ENCODE measurements at regions not wholly inside any gene's neighbourhood (a gene's known extent, or its start where the extent isn't known, plus 50 kb on each side); places are given as distances from the start of the nearest gene placed in this dataset.

DNA sequence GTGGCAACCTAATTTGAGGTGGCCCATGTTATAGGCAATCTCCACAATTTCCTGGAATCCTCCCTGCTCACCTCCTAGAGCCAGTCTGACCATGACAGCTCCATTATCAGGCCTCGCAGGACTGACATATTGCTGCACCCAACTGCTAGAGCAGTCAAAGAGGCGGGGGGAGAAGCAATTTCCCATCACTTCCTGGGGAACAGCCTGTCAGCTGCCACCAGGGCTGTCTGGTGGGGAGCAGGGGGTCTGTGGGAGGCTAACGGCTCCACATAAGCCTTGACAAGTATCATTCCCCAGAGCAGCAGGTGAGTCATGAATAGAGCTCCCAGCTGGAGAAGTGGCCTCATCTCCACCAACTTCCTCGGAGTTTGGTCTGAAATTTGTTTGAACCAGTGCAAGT lies 322.9 kb downstream of the MATN1 start:
- DNase-seq, result no peak

DNA sequence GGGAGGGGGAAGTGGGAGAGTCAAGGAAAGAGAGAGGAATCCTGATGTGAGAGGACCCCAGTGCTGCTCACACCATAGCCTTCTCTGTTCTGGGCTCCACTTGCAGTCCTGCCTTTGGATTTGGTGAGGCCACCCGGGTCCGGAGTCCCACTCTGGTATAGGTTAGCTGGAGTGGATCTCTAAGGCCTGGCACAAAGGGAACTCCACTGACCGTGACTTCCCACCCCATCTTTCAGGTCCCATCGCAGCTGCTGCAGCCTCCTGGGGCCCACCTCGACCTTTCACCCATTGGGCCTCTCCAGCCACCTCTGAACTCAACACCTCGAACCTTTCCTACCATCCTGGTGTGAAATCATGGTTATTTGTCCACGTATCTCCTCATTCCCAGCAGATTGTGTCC lies 324.4 kb downstream of the MATN1 start:
- DNase-seq, result no peak

DNA sequence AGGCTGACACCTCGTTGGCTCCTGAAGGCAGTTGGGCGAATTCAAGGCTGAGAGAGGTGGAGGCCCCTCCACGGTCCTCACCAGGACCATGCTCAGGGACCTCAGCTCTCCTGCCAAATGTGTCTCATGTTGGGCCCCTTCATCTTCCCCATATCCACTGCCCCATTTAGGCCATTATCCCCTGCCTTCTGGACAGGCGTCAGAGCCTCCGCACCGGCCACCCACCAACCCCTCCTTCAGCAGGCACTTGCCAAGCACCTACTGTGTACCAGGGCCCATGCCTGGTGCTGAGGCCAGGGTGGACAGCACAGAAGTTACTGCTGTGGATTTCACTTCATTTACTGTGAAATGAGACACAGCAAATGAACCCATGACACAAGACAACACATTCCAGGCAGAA lies 325.8 kb downstream of the MATN1 start:
- no peak for DNase-seq

DNA sequence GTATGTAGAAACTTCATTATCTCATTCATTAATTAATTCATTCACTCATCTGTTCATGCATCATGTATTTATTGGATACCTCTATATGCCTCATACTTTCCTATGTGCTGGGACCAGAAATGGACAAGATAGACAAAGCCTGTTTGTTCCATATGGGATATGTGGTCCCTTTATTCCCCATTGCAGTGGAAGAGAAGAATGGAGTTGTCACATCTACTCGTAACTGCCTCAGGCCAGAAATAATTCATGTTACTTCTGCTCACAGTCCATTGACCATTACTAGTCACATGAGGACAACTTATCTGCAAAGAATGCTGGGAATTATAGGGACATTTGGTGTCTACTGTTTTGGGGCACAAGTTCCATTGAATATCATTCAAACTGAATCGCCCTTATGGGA lies 327.8 kb downstream of the MATN1 start:
- DNase-seq, result no peak

DNA sequence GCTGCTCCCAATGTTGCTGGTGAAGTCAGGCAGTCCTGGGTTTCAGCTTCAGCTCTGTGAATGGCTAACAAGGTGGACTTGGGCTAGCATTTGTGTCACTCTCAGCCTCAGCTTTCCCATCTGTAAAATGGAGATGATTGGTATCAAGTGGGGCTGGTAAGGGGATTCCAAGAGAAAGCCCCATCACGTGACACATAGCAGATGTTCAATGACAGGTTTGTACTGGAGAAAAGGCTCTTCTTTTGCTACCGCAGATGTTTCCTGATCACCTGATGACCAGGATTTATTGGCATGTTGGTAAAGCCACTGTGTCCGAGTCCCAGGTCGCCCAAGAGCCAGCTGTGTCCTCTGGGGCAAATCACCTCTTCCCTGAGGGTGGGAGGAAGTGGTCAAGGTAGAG lies 335.0 kb downstream of the MATN1 start:
- no peak for DNase-seq

DNA sequence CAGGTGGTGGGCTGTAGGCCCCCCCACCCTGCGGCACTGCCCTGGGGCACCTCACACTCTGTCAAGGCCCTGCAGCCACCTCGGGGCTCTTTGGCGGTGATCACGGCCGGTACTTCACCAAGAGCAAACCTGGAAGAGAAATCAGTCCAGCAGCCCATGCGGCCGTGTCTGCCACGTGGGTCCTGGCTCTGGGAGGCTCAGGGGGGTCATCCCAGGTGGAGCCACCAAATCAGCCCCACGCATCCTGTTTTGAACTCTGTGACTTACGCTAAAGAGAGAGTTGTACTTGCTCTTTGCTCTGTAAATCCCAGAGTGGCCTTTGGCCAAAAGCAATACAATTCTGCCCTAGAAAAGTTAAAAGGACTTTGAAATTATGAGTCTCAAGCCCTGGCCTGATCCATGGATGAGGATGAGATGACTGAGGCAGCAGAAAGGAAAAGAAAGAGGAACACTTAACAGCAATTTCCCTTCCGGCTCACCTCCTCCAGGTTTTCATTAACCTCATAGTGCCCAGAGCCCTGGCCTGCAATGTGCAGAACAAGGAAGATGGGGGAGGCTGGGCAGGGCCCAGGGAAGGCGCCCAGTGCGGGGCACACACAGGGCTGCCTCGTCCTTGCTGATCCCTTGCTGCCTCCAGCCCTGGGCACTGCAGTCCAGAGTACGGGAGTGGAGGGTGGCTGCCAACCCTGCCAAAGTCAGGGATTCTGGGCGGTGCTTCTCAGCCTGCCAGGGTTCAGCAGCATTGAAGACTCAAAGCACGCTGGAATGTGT lies 337.0 kb downstream of the MATN1 start:
- DNase-seq, result no peak

DNA sequence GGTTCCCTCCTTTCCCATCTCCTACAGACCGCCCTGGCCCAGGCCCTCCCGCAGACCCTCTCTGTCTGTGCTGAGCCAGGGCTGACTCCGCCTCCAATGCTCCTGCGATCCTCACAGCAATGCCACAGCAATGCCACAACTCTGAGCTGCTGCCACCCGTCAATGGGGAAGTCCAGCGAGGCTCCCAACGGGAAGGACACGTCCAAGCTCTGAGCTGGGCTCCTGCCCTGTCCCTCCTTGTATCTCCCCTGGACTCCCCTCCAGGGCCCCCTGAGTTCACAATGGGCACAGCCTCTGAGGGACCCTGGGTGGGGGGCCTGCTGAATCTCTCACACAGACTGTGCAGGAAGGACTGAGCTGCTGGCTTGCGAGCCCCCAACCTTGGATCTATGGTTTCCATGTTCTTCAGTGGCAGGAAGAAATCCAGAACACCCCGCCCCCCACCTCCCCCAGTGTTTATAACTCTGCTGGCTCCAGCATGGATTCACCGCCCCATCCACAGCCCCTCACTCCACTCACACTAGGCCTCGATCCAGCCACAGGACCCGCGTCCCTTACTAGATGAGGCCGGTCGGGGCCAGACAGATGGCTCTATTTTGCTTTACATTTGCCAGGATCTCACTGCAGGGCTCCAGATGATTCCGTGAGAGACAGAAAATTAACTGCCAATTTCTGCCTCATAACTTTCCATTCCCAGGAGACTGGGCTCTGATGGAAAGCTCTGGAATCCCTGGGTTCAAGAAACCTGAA lies 338.0 kb downstream of the MATN1 start:
- DNase-seq, result no peak

DNA sequence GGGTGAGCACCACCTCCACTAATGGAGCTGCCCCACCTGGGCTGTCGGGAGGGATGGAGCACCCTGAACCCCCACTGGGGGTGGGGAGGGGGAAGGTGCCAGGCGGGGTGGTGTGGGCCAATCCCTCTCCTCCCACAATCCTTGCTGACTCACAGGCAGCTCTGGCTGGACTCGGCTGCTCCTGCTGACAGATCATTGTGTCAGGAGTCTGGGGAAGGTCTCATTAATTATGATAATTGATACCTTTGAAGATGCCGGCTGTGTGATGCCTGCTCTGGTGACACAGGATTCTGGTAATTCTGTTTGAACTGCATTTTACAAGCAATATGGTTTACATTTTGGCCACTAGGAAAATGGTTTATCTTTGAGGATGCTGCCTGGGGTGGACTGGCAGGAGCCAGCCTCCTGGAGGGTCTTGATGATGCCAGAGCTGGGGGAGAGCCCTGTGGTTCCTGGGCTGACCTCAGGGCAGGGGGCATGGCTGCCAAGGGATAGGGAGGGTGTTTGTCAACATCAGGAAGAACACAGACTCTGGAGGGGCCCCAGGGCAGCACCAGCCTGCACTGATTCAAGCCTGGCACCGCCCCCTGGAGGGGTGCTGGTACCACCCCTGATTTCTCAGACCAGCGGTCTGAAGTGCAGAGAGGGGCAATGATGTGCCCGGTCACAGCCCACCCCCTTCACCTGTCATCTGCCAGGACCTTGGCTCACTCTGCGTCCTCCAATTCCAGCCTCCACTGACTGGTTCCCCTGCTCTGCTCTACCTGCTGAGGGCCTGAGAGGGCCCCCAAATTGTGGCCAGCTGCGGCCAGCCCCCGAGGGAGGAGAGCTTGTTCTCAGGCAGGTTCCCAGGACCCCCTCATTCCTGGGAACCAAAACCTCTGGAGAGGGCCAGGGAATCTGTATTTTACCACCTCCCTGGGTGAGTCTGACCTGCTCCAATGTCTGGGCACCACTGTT lies 338.8 kb downstream of the MATN1 start:
- no peak for DNase-seq

DNA sequence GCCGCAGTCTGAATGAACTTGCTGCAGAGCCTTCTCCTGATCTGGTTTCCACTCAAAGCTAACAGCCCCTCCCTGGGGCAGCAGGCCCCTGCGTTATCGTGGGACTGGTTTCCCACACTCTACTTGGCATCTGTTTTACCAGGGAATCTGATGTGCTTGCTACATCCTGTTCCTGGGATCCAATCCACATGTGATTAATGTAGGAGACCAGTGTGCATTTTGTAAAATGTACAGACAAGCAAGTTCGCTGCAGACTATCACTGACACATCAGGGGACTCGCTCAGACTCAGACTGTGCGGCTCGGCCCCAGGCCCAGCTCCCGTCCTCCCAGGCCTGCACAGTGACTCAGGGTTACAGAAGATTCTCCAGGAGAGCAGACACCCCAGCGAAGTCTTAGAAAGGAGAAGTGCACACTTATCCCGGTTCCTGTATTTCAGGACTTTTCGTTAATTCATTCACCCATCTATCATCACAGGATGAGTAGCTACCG lies 340.1 kb downstream of the MATN1 start:
- no peak for DNase-seq

DNA sequence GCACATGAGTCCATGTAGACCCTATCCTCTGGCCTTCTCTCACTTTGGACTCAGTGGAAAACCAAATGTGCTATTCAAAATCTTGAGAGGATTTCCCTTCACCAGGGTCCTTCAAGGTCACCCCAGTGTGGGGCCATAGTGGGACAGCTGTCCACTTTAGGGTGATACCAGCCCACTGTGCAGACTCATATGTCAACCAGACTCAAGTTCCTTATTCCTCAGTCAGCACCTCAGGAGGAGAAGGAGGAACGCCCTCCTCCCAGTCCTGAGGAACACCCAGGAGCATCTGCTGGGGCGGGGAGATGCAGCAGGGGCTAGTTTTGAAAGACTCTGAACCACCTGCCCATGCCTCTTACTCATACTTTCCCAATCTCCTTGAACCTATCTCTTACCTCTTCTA lies 340.9 kb downstream of the MATN1 start:
- DNase-seq, result no peak

DNA sequence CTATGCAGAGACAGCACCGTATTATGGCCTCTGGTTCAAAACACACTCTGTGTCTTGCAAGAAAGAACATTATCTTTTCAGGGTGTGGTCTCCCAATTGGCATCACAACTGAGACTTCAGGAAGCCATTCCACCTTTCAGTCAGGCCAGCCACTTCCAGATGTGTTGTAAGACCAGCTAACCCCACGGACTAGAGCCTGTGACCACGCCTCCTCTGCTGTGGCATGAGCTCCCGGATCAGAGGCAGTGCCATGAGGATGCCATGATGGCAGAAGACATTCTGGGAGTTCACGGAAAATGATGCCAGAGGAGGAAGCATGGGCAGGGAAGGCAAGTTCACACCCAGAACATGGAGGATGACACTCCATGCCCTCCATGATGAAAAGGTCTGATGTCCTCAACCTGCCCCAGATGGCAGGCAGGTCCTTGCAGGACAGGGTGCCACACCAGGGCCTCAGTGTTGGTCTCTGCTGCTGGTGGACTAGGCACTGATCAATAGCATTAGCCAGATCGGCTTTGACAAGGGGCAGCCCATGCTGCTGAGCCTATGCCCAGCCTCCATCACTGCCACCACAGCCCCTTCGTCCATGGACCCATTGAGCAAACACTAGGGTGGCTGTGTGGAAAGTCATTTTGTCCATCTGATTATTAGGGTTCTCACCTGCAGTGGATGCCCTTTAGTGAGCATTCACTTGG lies 341.6 kb downstream of the MATN1 start:
- no peak for DNase-seq

DNA sequence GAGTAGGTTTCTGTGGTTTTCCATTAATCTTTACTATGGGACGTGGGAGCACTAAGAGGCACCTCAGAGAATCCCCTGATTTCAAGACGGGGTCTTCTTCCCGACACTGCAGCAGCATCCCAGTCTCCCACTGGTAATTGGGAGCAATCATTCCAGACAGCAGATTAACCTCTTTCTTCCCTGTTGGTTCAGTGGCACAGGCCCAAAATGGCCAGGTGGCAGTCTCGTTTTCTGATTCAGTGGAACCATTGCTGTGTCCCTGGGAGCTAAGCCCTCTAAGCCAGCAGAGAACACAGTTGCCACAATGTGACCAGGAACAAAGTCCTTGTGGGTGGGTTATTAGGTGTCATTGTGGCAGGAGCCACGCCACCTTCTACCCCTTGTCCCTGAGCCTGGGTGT lies 342.1 kb downstream of the MATN1 start:
- DNase-seq, result peak; percentile 35

DNA sequence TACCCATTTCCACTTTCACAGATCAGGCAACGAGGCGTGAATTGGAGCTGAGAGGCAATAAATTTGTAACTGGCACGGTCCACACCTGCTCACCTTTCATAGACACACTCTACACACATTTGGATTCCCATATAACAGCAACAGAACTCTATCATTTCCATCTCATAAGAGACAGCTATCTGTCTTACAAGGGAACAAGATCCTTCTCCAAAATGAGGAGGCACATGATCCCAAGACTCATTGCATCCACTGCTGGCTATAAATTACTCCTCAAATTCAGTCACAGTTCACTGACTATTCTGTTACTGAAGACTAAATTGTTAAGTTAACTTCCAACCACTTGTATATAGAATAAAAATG lies 342.8 kb downstream of the MATN1 start:
- peak; percentile 43 for DNase-seq

DNA sequence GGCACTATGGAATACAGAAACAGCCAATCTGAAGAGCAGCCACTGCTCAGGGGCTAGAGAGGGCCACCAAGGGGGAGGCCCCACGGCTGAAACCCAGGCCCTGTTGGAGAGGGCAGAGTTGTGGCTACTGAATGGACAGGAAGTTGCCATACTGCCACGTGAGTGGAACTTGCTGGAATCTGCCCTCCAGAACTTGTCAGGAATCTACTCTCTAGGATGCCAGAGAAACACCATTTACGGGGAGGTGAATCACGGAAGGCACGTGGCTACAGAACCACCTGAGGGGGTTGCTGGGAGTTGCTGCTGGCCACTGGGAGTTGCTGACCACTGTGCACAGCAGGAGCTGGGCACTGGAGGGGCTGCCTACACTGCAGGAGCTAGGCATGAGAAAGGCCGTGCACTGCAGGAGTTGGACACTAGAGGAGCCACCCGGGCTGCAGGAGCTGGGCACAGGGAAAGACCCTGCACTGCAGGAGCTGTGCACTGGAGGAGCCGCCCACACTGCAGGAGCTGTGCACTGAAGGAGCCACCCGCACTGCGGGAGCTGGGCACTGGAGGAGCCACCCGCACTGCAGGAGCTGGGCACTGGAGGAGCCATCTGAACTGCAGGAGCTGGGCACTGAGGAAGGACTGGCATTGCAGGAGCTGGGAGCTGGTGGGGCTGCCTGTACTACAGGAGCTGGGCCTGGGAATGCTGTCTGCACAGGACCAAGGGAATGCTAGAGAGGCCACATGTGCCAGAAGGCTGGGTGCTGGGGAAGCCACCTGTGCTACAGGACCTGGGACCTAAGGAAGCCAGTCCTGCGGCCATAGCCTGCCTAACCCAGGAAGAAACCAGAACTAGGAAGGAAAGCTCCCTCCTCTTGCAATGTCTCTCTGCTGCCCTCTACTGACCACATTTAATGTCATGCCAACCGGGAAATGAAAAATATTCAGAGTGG lies 343.4 kb downstream of the MATN1 start:
- peak; percentile 69 for DNase-seq

DNA sequence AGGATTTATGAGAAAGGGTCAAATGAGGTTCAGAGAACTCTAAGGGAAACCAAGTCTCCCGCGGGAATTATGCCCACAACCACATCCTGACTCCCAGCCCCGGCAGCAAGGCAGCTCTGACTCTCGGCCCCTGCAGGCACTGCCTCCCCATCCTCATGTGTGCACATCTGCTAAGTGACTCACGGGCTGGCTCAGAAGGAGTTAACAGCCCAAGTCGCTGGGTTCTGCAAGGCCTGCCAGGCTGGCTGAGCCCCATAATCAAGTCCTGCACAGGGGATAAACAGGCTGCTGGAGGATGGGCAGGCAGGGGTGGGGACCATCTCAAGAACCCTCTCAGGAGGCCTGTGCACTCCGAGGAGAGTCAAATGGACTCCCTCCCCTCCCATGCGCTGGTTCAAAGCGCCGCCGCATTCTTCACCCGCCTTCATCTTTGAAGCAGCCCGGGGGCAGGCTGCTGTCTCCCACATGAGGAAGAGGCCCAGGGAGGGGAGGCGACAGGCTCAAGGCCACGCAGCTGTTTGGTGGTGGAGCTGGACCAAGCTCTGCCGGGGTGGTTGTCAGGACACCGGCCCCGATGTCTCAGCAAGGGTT lies 344.3 kb downstream of the MATN1 start:
- peak; percentile 50 for DNase-seq

DNA sequence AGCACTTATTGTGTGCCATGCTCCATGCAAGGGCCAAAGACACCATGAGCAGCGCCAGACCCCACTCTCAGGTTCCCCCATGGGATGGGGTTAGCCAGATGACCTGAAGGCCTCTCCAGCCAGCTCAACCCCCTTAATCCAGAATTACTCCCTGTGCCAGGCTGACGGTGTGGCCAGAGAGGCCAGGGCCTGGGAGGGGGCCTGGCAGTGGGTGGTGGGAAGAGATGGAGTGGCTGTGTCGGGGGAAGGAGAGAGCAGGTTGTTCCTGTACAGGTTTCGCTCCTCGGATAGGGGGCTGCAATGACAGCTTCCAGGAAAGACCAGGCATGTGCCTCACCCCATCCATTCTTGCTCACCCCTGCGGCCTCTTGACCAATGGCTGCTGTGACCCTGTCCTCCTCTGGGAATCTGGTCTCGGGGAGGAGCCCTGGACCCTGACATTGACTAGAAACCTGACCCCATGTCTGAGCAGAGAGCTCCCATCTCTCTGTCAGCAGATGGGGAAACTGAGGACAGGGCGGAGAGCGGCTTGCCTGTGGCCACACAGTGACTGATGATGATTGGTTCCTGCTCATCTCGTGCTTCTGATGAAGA lies 345.3 kb downstream of the MATN1 start:
- peak; percentile 38 for DNase-seq

DNA sequence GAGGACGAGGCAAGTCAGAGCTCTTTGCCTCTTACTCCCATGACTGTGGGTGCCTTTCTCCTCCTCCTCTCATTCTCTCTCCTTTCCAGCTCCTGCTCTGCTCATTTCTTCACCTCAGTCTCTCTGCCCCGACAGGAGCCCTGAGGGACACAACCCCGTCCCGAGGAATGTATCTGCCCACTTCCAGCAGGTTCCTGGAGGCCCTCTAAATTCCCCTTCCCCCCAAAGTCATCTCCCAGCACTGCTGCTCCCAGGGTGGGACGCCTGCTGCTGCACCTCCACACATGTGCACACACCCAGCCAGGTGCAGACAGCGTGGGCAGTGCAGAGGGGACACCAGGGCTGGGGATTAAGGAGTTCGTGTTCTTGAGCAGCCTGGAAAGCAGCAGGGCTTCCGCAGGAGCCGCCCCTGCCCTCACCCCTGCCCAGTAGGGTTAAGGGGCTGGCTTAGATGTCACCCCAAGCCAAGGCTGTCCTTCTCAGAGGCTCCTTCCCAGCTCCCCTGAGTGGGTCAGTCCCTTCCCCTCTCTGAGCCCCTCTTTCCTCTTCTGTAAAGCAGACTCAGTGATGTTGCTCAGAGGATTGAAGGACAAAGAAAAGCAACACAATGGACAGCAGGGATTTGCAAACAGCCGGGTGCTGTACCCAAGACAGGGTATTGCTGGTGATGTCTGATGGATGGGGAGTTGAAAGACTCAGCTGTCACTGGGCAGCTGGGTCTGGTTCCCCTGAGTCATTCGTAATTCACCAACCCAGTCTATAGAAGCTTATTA lies 346.0 kb downstream of the MATN1 start:
- peak; percentile 32 for DNase-seq

DNA sequence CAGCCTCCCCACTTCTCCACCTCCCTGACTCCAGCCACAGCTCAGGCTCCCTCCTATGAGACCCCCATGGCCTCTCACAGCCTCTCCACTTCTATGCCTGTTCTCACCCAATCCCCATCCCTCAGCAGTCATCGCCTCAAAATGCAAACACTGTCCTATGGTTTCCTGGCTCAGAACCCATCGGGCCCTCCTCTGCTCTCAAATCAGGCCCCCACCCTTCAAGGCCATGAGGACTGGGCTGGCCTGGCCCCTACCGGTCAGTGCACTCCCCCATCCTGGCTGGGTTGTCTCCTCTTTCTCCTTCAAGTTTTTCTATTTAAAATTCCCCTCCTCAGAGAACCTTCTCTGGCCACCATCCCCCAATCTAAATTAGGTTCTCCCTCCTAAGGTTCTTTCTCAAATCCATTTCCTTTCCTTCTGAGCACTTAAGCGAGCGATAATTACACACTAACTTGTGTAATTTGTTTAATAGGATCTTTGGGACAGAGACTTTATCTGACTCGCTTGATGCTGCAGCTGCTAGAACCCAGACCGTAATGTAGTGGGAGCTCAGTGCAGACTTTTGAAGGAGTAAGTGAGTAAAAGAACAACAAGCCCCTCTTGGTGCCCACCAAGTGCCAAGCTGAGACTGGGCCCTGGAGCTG lies 347.2 kb downstream of the MATN1 start:
- no peak for DNase-seq

DNA sequence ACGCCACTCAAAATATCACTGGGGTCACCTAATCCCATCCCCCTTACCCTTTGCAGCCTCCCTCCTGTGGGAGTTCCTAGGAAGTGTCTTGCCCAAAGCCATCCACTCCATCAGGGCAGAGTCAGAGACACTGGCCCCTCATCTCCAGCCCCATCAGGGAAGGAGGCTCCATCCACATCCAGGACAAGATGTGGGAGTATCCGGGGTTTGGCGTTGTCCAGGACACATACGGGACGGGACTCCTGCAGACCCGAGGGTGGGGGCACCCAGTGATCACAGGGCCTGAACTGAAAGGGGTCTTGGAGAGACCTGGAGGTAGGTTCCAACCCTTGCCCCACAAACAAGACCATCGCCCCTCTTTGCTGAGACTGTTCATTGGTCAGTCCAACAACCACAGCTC lies 348.2 kb downstream of the MATN1 start:
- DNase-seq, result peak; percentile 42

Data from activated CD8-positive, alpha-beta memory T cell treated with anti-CD3 and anti-CD28 coated beads for 24 hours (primary cell).